ENCODE measurements at regions not wholly inside any gene's neighbourhood (a gene's known extent, or its start where the extent isn't known, plus 50 kb on each side); places are given as distances from the start of the nearest gene placed in this dataset.

DNA sequence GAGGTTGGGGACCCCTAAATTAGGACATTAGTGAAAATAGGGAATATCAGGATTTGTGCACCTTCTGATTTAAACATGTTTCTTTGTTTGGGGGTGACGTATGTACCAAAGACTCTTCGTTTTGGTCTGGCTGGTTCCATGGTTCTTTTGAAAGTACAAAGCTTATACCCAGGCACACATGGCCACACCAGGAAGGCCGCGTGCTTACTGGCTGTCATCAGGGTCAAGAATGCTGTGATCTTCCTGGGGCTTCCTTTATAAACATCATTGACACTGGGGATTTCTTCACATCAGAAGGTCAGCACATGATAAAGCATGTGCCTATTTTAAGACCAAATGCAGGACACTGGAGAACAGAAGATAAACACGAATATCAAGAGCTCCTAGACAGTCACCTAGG lies 230.6 kb upstream of the ID2 start (continued):
- no peak for TF ChIP-seq REST (IDR thresholded peaks at IDR 0.05)
- no peak for TF ChIP-seq NR3C1 (IDR thresholded peaks at IDR 0.05)
- no peak for TF ChIP-seq POLR2AphosphoS2 (conservative IDR thresholded peaks at IDR 0.05; ENCODE audit: low read length)
- no peak for TF ChIP-seq SMC3 (IDR thresholded peaks at IDR 0.05)
- no peak for TF ChIP-seq JUN (IDR thresholded peaks at IDR 0.05)
- TF ChIP-seq TP53 (CRISPR knock-in tag; IDR thresholded peaks at IDR 0.05), result no peak
- no peak for TF ChIP-seq CBX2 (IDR thresholded peaks at IDR 0.05; ENCODE audit: borderline replicate concordance, low read depth)
- TF ChIP-seq RCOR1 (IDR thresholded peaks at IDR 0.05; ENCODE audit: low read depth, low read length), result no peak
- no peak for TF ChIP-seq EHF (CRISPR knock-in tag; IDR thresholded peaks at IDR 0.05)

DNA sequence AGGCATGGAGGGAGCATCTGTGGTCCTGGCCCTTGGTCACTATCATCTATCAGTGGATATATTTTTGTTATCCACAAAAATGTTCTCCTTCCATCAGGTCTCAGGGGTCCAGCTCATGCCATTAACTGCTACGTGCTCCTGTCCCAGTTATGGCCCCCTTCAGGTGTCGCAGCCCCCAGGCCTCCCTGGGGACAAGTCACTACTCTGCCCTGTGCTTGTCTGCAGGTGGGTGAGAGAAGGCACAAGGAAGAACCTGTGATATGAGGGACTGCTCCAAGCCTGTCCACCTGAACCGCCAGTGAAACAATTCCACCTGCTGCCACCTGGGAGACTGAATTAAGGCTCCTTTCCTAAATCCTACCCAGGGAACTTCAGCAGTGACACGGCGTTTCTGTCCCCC lies 229.6 kb upstream of the ID2 start:
- WGBS (ENCODE audit: missing lambda C conversion rate), result 71% methylated on average over 5 of the region's 5 CpGs
- H3K4me1 ChIP-seq, result peaks cover 14% of the 10 kb centered on the region
- H3K27ac ChIP-seq, result no peak overlapping the region
- no peak overlapping the region for H3K4me3 ChIP-seq
- TF ChIP-seq EHF (CRISPR knock-in tag; IDR thresholded peaks at IDR 0.05) (no peak), PHF8 (IDR thresholded peaks at IDR 0.05; ENCODE audit: borderline replicate concordance, low read depth) (no peak)
- ChIA-PET CTCF (no interaction called here), POLR2A (no interaction called here)
- DNase-seq (ENCODE audit: low read depth in 1 of 2, low spot score in 1 of 2), result no peak
- no peak for FAIRE-seq
- 0 out of 3 replicates have a peak, but pooled peaks cover 2% of the 10 kb centered on the region for H3K9me3 ChIP-seq
- no peak overlapping the region for H3K4me2 ChIP-seq
- ATAC-seq, result no peak

DNA sequence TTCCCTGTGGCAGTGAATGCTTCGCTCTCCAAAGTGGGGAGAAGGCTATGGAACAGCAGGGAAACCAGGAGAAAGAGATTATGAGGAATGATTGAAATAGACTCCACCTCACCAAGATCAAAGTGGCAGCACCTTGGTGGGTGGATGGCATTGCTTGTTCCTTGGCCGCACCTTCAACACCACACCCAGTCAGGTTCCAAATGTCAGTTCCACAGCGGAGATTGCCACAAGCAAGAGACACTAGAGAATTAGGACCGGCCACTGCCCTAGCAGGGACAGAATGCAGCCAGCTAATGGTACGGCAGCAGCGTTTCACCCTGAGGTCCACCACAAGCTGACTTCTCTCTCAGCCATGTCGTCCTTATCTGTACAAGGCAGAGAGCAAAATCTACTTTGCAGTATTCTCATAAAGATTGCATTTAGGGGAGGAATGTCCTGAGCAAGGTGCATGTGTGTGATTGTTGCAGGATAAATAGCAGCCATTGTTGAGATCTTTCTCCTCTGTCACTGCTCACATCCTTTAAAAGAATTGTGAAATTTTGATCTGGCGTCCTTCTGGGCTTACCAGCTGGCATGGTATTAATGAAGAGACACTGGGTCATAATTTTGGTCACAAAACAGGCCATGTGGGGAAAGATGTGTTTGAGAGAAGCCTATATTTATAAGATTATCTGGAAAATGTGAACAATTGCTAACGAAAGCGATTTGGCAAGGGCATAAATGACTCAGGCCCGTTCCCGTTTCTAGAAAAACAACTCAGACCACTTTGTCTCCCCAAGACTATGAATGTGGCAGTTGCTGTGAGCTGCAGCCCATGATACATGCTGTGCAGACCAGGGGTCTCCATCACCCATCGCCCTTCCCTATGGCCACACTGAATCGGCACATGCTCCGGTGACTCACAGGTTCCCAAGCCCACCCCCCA lies 228.6 kb upstream of the ID2 start:
- WGBS (ENCODE audit: missing lambda C conversion rate), result 79% methylated on average over 15 of the region's 15 CpGs
- peaks cover 4% of the 10 kb centered on the region for H3K4me1 ChIP-seq
- ATAC-seq, result no peak
- POLR2A ChIA-PET, result no interaction called here
- H3K4me3 ChIP-seq, result no peak overlapping the region
- no peak overlapping the region for H3K4me2 ChIP-seq
- DNase-seq (ENCODE audit: low read depth in 1 of 2, low spot score in 1 of 2), result no peak
- no peak overlapping the region for H3K27ac ChIP-seq
- H3K9me3 ChIP-seq, result 0 out of 3 replicates have a peak, but pooled peaks cover 2% of the 10 kb centered on the region
- FAIRE-seq, result no peak
- CTCF ChIA-PET, result interaction anchor here (0.5 kb wide), 1 partner anchor 451 kb away, joined by 3 read pairs; no protein-coding TSS in a partner anchor
- TF ChIP-seq EP300 (IDR thresholded peaks at IDR 0.05) (no peak), EHF (CRISPR knock-in tag; IDR thresholded peaks at IDR 0.05) (no peak), ESRRA (IDR thresholded peaks at IDR 0.05; ENCODE audit: borderline replicate concordance, low read length) (no peak), CBX2 (IDR thresholded peaks at IDR 0.05; ENCODE audit: borderline replicate concordance, low read depth) (no peak), JUN (IDR thresholded peaks at IDR 0.05) (no peak), EHMT2 (IDR thresholded peaks at IDR 0.05; ENCODE audit: low read depth) (no peak), MAX (IDR thresholded peaks at IDR 0.05) (no peak), PBX3 (IDR thresholded peaks at IDR 0.05) (no peak), TP53 (CRISPR knock-in tag; IDR thresholded peaks at IDR 0.05) (no peak), POLR2A (IDR thresholded peaks at IDR 0.05; ENCODE audit: low read length) (no peak), HOXB13 (CRISPR knock-in tag; IDR thresholded peaks at IDR 0.05; ENCODE audit: low read depth) (no peak), HEYL (CRISPR knock-in tag; IDR thresholded peaks at IDR 0.05) (no peak), FOXS1 (CRISPR knock-in tag; IDR thresholded peaks at IDR 0.05) (no peak), KDM1A (IDR thresholded peaks at IDR 0.05; ENCODE audit: low read depth) (no peak)
